GM12874 (cell line): ENCODE measurements at regions not wholly inside any gene's neighbourhood (a gene's known extent, or its start where the extent isn't known, plus 50 kb on each side); places are given as distances from the start of the nearest gene placed in this dataset.

ENCODE experiments used
- TF ChIP-seq, protein P1 (sequence below): IDR thresholded peaks from 2 replicates; pipeline ENCODE4 v1.5.1; 2011; ENCODE audit warnings: low read depth, mild to moderate bottlenecking, control low read depth, low read length, moderate library complexity; ENCODE audit not compliant: insufficient read depth

- TF ChIP-seq, protein P1, sequence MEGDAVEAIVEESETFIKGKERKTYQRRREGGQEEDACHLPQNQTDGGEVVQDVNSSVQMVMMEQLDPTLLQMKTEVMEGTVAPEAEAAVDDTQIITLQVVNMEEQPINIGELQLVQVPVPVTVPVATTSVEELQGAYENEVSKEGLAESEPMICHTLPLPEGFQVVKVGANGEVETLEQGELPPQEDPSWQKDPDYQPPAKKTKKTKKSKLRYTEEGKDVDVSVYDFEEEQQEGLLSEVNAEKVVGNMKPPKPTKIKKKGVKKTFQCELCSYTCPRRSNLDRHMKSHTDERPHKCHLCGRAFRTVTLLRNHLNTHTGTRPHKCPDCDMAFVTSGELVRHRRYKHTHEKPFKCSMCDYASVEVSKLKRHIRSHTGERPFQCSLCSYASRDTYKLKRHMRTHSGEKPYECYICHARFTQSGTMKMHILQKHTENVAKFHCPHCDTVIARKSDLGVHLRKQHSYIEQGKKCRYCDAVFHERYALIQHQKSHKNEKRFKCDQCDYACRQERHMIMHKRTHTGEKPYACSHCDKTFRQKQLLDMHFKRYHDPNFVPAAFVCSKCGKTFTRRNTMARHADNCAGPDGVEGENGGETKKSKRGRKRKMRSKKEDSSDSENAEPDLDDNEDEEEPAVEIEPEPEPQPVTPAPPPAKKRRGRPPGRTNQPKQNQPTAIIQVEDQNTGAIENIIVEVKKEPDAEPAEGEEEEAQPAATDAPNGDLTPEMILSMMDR = no peak
Measured at GRCh38 chr15:29922191-29922590, 99.9 kb upstream of the TJP1 start.

DNA sequence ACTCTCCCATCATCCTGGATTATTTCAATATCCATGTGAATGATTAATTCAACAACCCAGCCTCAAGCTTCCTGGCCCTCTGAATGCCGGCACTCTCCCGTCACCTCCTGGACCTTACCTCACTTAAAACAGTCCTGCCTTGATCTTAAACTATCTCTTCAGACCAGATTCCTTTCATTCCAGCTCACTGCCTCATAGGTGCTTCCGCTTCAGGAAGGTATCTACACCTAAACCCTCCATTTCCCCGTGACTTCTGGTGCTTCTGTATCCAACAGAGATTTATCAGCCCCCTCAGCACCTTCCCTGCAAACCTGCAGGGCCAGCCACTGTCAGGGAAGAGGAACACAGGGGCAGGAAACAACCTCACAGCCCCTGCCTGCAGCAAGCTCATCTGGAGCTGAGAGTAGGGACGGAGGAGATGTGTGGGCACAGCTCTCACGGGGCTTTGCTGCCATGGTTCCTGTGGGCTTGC, 98.9 kb upstream of the TJP1 start:
- TF ChIP-seq, protein P1 = no peak

DNA sequence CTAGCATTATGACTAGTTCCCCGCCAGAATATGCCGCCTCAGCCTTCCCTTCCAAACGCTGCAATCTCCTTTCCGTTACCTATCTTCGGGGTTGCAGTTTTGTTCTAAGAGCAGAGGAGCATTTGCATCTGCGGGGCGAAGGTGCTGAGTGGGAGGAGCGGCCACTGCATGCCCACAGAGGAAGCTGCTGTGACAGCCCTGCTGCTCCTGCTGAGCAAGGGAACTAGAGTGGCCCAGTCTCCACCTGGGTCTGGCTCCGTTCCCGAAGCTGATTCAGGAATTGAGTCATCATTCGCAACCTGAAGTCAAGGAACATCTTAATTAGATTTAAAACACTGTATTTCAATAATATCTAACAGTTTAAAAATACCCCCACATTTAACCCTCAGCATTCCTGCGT, 98.2 kb upstream of the TJP1 start:
- TF ChIP-seq, protein P1 = no peak

DNA sequence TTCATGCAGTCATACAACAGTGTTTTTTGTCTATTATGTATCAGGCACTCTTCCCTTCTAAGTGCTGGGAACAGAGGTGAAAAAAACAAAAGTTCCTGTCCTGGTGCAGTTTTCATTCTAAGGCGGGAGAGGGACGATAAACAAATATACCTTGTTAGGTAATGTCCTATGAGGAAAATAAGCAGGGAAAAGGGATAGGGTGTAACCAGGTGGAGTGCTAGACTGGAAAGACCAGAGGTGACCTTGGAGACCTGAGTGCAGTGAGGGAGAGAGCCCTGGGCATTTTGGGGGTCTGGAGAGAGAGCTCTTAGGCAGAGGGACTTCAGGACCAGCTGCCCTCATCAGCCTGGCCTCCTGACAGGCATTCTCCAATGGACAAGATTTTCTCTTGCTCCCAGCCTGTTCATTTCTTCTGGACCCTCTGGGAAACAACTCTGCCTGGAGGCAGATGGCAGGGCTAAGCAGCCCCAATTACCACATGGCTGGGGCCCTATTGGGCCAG, 97.2 kb upstream of the TJP1 start:
- TF ChIP-seq, protein P1 = no peak

DNA sequence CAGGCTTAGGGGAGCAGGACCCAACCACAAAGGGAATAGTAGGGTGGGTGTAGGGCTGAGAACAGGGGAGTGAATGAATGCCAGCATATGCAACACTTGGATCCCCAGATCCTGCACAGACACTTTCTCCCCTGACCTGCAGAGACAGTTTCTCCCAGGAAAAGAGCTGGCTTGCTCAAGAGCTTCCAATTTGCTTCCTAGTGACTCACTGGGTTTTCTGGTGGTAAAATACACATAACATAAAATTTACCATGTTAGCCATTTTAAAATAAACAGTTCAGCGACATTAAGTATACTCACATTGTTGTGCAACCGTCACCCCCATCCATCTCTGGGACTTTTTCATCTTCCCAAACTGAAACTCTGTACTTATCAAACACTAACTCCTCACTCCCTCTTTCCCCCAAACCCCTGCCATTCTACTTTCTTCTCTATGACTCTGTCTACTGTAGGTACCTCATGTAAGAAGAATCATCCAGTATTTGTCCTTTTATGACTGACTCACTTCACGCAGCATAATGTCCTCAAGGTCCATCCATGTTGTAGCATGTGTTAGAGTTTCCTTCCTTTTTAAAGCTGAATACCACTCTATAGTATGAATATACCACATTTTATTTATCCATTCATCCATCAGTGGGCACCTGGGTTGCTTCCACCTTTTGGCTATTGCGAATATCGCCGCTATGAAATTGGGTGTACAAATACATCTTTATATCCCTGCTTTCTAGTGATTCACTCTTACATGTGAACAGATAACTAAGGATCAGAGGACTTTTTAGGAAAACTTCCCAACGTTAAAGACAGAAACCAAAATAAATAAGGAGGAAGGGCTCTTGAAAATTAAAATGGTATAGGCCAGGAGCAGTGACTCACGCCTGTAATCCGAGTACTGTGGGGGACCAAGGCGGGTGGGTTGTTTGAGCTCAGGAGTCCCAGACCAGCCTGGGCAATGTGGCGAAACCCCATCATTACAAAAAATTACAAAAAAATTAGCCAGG, 95.6 kb upstream of the TJP1 start:
- TF ChIP-seq, protein P1 = no peak

DNA sequence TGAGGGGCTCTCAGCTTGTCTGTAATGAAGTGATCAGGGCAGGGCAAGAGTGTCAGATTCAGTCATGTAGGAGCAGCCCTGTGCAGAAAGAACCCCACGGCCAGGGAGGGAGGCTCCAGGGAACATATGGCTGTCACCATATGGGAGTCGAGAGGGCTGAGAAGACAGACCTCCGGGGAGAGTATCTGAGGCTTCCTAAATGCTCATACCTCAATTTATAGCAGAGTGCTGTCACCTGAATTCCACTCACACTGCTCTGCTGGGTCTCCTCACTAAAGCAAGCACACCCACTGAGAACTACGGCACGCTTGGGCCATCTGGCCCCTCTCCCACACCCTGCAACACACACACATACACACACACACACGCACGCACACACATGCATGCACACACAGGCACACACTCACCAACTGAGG, 92.3 kb upstream of the TJP1 start:
- TF ChIP-seq, protein P1 = no peak

- TF ChIP-seq, protein P1 = no peak
Measured at GRCh38 chr15:29913528-29914135, 91.4 kb upstream of the TJP1 start.
